B cell (primary cell): ENCODE measurements at regions not wholly inside any gene's neighbourhood (a gene's known extent, or its start where the extent isn't known, plus 50 kb on each side); places are given as distances from the start of the nearest gene placed in this dataset.

ENCODE experiments used
- ATAC-seq: fragments of 200-7000 bp; cut with Tn5 transposase; one replicate; pipeline ENCODE4 v1.10.0; 2021; ENCODE audit warnings: low read depth, mild to moderate bottlenecking, moderate number of reproducible peaks, moderate library complexity
- CTCF ChIA-PET: fragments of 350-600 bp; sonication (Branson Sonifier 250); formaldehyde crosslinking; loops from one replicate; lab custom pipeline; 2021; ENCODE audit warnings: antibody characterized with exemption, inconsistent platforms; lab: Charles Lee
- POLR2A ChIA-PET: fragments of 350-600 bp; sonication (Branson Sonifier 250); formaldehyde crosslinking; loops from one replicate; lab custom pipeline; 2021; ENCODE audit warnings: antibody characterized with exemption; lab: Charles Lee
- DNase-seq: peaks from one replicate; pipeline ENCODE4 v3.0.0; 2013
- H2AFZ ChIP-seq: 2 replicates; pipeline ENCODE4 v1.6.1; 2012; ENCODE audit warnings: mild to moderate bottlenecking, low read depth, low read length; ENCODE audit not compliant: insufficient read depth, poor library complexity, severe bottlenecking
- H3K27ac ChIP-seq, 2 donors: 1 replicate in 1 of 2; 2 replicates in 1 of 2; pipeline ENCODE4 v1.5.1; 2012 to 2013; ENCODE audit warnings: low read length in 2 of 2, mild to moderate bottlenecking in 2 of 2, moderate library complexity in 1 of 2
- H3K27me3 ChIP-seq, 4 experiments: fragments of 200-600 bp in 1 of 4; sonication (generic) in 1 of 4; replicated peaks in 1 of 4; 1 replicate in 2 of 4; 2 replicates in 2 of 4; pipeline versions ENCODE4 v1.6.1 to v1.7.0; 2013 to 2016; ENCODE audit warnings: low read length in 3 of 4, mild to moderate bottlenecking in 2 of 4, mixed read lengths in 1 of 4, moderate library complexity in 1 of 4; ENCODE audit not compliant: insufficient read depth in 4 of 4, control insufficient read depth in 3 of 4; ENCODE audit errors: control extremely low read depth in 1 of 4
- H3K36me3 ChIP-seq, 2 experiments: replicated peaks in 1 of 2; 1 replicate in 1 of 2; 2 replicates in 1 of 2; pipeline versions ENCODE4 v1.6.1 to v1.7.1; 2013; ENCODE audit warnings: low read length in 1 of 2; ENCODE audit not compliant: insufficient read depth in 2 of 2, control insufficient read depth in 1 of 2; ENCODE audit errors: control extremely low read depth in 1 of 2, extremely low read depth in 1 of 2
- H3K4me1 ChIP-seq, 2 donors: fragments of 200-600 bp in 1 of 2; sonication (generic) in 1 of 2; 1 replicate in 1 of 2; 2 replicates in 1 of 2; pipeline versions ENCODE4 v1.5.1 to v1.6.1; 2013 to 2017; ENCODE audit warnings: low read length in 2 of 2; ENCODE audit not compliant: control insufficient read depth in 2 of 2, insufficient read depth in 2 of 2
- H3K4me2 ChIP-seq: replicated peaks from 2 replicates; pipeline ENCODE3; 2012; ENCODE audit warnings: mild to moderate bottlenecking, low read depth, low read length; ENCODE audit not compliant: poor library complexity, severe bottlenecking
- H3K4me3 ChIP-seq, 5 experiments: fragments of 200-600 bp in 1 of 5; sonication (generic) in 1 of 5; 1 replicate in 3 of 5; 2 replicates in 2 of 5; pipeline versions ENCODE4 v1.5.1 to v1.7.0; 2011 to 2016; ENCODE audit warnings: low read length in 4 of 5, mild to moderate bottlenecking in 4 of 5, low read depth in 2 of 5, control low read depth in 1 of 5, moderate library complexity in 1 of 5; ENCODE audit not compliant: insufficient read depth in 1 of 5; ENCODE audit errors: control extremely low read depth in 1 of 5, extremely low read depth in 1 of 5
- H3K79me2 ChIP-seq: fragments of 200-600 bp; sonication (generic); one replicate; pipeline ENCODE4 v1.6.0; 2016; ENCODE audit warnings: low read length; ENCODE audit not compliant: control insufficient read depth, insufficient read depth
- H3K9ac ChIP-seq: fragments of 200-600 bp; sonication (generic); 2 replicates; pipeline ENCODE4 v1.6.1; 2017; ENCODE audit warnings: mild to moderate bottlenecking, low read length, moderate library complexity
- H3K9me3 ChIP-seq, 3 donors: one replicate each; pipeline versions ENCODE4 v1.6.1 to v1.7.1; 2013; ENCODE audit warnings: low read length in 2 of 3; ENCODE audit not compliant: control insufficient read depth in 2 of 3, insufficient read depth in 1 of 3; ENCODE audit errors: control extremely low read depth in 1 of 3
- H4K20me1 ChIP-seq: 2 replicates; pipeline ENCODE4 v1.6.0; 2012; ENCODE audit warnings: mild to moderate bottlenecking, low read length; ENCODE audit not compliant: insufficient read depth, control insufficient read depth, poor library complexity, severe bottlenecking
- H3K27ac Mint-ChIP-seq: one replicate; pipeline ENCODE4 v1.8.0; 2021; ENCODE audit warnings: mixed read lengths
- H3K27me3 Mint-ChIP-seq: one replicate; pipeline ENCODE4 v1.8.0; 2021; ENCODE audit warnings: mixed read lengths
- H3K4me1 Mint-ChIP-seq: one replicate; pipeline ENCODE4 v1.8.0; 2021; ENCODE audit warnings: mixed read lengths
- H3K4me3 Mint-ChIP-seq: one replicate; pipeline ENCODE4 v1.8.0; 2021; ENCODE audit warnings: mixed read lengths
- H3K9me3 Mint-ChIP-seq: one replicate; pipeline ENCODE4 v1.8.0; 2022; ENCODE audit warnings: mixed read lengths; ENCODE audit not compliant: insufficient read depth
- CTCF ChIP-seq: fragments of 200-600 bp; IDR thresholded peaks from one replicate; pipeline ENCODE4 v1.8.0; 2022; ENCODE audit warnings: antibody characterized with exemption, mild to moderate bottlenecking
- EZH2 ChIP-seq: IDR thresholded peaks from 2 replicates; pipeline ENCODE4 v1.6.1; 2012; ENCODE audit warnings: borderline replicate concordance, low read depth, mild to moderate bottlenecking, moderate library complexity, low read length; ENCODE audit not compliant: insufficient read depth, poor library complexity, severe bottlenecking
- WGBS: methylation state at CpG from one replicate; pipeline ENCODE4 v1.1.5; 2013; ENCODE audit warnings: missing lambda C conversion rate; ENCODE audit not compliant: insufficient coverage; 5-methylcytosine and 5-hydroxymethylcytosine counted together
- intact Hi-C: fragments of 100-400 bp; cut with micrococcal nuclease; formaldehyde crosslinking; loops from one replicate; pipeline ENCODE4 v1.10.0; 2022

DNA sequence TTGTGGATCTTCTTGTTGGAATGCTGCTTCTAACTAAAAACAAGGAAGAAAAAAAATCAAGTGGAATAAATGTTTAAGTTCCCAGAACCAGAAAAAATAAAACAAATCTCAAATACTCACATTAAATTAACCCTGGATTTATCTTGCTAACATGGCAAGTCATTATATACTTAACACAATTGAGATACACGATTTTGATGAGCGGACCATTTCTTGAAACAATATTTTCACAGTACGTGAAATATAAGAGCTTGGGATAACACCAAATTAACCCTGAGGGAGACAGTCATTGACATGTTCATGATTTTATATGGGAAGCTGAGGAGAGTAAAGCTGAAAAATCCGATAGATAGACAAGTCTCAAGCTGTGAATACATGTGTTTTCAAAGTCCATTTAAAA is 128.6 kb downstream of the PTCSC3 start:
- intact Hi-C loops, result no loop called here
- H3K4me3 ChIP-seq, result no peak overlapping the region
- H3K9me3 ChIP-seq, result no peaks in the 10 kb centered on the region
- H3K27me3 Mint-ChIP-seq, result peaks cover 4% of the 10 kb centered on the region
- ATAC-seq (no peak), DNase-seq (no peak)
- H3K27ac ChIP-seq, result no peak overlapping the region
- no peak overlapping the region for H2AFZ ChIP-seq
- H3K4me1 ChIP-seq, result no peaks in the 10 kb centered on the region
- H3K4me2 ChIP-seq, result no peak overlapping the region
- H3K4me1 Mint-ChIP-seq, result no peaks in the 10 kb centered on the region
- no CpG with 5 or more reads among the region's 4 CpGs for WGBS
- no peaks in the 10 kb centered on the region for H3K27me3 ChIP-seq
- ChIA-PET POLR2A (no interaction called here), CTCF (interaction anchor here (0.5 kb wide), 1 partner anchor 106 kb away, joined by 5 read pairs; no protein-coding TSS in a partner anchor)
- no peaks in the 10 kb centered on the region for H3K36me3 ChIP-seq
- no peak overlapping the region for H3K4me3 Mint-ChIP-seq
- no peak for TF ChIP-seq EZH2
- TF ChIP-seq CTCF, result no peak
- no peaks in the 10 kb centered on the region for H3K9me3 Mint-ChIP-seq
- H3K27ac Mint-ChIP-seq, result no peak overlapping the region
- no peaks in the 10 kb centered on the region for H4K20me1 ChIP-seq
- H3K9ac ChIP-seq, result no peak overlapping the region
- H3K79me2 ChIP-seq, result no peaks in the 10 kb centered on the region

DNA sequence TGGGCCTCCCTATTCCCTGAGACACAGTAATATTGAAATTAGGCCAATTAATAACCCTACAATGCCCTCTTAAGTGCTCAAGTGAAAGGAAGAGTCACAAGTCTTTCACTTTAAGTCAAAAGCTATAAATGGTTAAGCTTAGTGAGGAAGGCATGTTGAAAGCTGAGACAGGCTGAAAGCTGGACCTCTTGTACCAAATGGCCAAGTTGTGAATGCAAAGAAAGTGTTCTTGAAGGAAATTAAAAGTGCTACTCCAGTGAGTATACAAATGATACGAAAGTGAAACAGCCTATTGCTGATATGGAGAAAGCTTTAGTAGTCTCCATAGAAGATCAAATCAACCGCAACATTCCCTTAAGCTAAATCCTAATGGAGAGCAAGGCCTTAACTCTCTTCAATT is 140.8 kb downstream of the PTCSC3 start:
- Histone ChIP-seq H3K9me3 (peaks cover 0 to 3% (median 0%) of the 10 kb centered on the region in 3 donors), H3K4me3 (no peak overlapping the region), H2AFZ (no peak overlapping the region), H3K27me3 (no peaks in the 10 kb centered on the region), H3K27ac (no peak overlapping the region), H3K36me3 (no peaks in the 10 kb centered on the region), H3K9ac (no peak overlapping the region), H3K4me2 (no peak overlapping the region), H3K4me1 (no peaks in the 10 kb centered on the region), H3K79me2 (no peaks in the 10 kb centered on the region), H4K20me1 (no peaks in the 10 kb centered on the region)
- no peak for ATAC-seq
- H3K4me3 Mint-ChIP-seq, result no peak overlapping the region
- no peak for DNase-seq
- no peak overlapping the region for H3K27ac Mint-ChIP-seq
- WGBS, result no CpG with 5 or more reads among the region's 2 CpGs
- H3K9me3 Mint-ChIP-seq, result peaks cover 3% of the 10 kb centered on the region
- POLR2A ChIA-PET, result no interaction called here
- intact Hi-C loops, result no loop called here
- peaks cover 16% of the 10 kb centered on the region for H3K27me3 Mint-ChIP-seq
- H3K4me1 Mint-ChIP-seq, result no peaks in the 10 kb centered on the region
- no peak for TF ChIP-seq EZH2
- TF ChIP-seq CTCF, result no peak
- CTCF ChIA-PET, result no interaction called here
